22Rv1 (cell line): ENCODE measurements at regions not wholly inside any gene's neighbourhood (a gene's known extent, or its start where the extent isn't known, plus 50 kb on each side); places are given as distances from the start of the nearest gene placed in this dataset.

Source experiments
- H3K27ac ChIP-seq: fragments of 450-650 bp; 2 replicates; pipeline ENCODE4 v1.5.1; 2017
- ZFX ChIP-seq: fragments of 450-650 bp; IDR thresholded peaks from 2 replicates; pipeline ENCODE4 v1.6.1; 2017; ENCODE audit warnings: antibody characterized with exemption, borderline replicate concordance
- TF ChIP-seq, protein P1 (sequence below): fragments of 450-650 bp; IDR thresholded peaks from 2 replicates; pipeline ENCODE4 v1.5.1; 2017; ENCODE audit warnings: mild to moderate bottlenecking

DNA sequence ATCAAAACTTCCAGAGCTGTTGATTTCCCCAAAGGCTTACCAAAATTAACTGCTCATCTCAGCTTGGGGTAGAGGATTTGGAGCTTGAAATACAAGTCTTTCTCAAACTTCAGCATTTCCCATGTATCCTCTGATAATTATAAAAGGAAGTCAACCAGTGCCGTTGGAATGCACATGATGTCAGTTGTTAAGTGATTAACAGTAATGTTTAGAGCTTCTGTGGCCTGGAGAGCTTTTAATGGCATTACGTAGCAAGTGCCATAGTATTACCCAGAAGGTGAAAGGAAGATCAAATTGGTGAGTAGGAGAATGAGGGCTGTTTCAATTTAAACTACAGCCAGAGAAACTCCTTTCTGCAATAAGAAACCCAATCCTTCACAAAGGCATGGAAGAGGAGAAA is 62.5 kb upstream of the PTPRR start:
- H3K27ac ChIP-seq: no peak overlapping the region
- no peak for TF ChIP-seq ZFX
- TF ChIP-seq, protein P1, sequence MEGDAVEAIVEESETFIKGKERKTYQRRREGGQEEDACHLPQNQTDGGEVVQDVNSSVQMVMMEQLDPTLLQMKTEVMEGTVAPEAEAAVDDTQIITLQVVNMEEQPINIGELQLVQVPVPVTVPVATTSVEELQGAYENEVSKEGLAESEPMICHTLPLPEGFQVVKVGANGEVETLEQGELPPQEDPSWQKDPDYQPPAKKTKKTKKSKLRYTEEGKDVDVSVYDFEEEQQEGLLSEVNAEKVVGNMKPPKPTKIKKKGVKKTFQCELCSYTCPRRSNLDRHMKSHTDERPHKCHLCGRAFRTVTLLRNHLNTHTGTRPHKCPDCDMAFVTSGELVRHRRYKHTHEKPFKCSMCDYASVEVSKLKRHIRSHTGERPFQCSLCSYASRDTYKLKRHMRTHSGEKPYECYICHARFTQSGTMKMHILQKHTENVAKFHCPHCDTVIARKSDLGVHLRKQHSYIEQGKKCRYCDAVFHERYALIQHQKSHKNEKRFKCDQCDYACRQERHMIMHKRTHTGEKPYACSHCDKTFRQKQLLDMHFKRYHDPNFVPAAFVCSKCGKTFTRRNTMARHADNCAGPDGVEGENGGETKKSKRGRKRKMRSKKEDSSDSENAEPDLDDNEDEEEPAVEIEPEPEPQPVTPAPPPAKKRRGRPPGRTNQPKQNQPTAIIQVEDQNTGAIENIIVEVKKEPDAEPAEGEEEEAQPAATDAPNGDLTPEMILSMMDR: no peak

DNA sequence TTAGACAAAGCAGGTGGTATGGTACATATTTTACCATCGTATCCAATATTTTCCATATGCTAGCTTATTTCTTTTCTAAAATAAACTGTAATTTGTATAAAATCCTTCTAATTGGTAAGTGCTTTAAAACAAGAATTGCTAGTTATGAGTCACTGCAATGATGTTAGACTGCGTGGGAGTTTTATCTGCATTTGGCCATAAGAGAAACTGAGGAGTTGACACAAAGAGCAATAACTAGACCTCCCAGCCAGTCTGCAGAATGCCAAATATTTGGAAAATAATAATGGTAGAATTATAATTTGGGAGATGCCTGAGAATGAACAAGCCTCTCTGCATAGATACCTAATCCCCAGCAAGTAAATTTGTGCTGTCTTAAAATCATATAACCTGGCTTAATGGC is 61.7 kb upstream of the PTPRR start:
- H3K27ac ChIP-seq: no peak overlapping the region
- TF ChIP-seq, protein P1: no peak
- TF ChIP-seq ZFX: no peak

DNA sequence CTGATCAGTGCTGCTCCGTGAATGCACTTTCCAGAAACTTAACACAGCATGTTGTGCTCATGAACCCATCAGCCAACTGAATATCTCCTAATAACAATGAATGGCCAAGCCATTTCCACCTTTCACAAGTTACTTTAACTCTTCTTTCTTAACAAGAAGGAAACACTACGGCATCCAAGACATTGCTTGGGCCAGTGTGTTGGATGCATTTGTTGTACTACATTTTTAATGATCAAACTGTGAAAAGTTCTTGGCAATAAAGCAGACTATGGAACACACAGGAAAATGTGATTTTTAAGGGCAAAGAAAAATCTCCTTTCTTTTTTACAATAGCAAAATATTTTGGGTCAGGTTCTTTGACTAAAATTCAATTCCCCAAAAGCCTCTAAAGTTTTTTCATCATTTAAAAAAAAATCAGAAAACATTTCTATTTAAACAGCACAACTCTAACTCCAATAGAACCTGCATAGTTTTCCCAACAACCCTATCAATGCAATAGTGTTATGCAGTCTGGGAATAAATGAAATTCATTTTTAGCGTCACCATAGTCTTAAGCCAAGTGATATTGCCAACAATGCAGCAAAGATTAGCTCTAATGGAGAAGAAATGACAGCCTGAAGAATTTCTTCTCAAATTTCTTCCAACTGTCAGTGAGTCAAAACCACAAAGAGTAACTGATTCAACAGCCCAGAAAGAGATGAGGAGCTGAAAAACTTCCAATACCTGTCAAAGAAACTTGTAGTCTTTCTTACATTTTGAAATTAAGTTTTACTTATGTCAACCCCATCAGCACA is 50.7 kb upstream of the PTPRR start:
- no peak overlapping the region for H3K27ac ChIP-seq
- TF ChIP-seq, protein P1: no peak
- TF ChIP-seq ZFX: no peak
